Muscle of leg (tissue), 3 donors: ENCODE measurements at regions not wholly inside any gene's neighbourhood (a gene's known extent, or its start where the extent isn't known, plus 50 kb on each side); places are given as distances from the start of the nearest gene placed in this dataset.

Source experiments
- DNase-seq: peaks from one replicate; pipeline ENCODE4 v3.0.0; 2013
- H3K27ac ChIP-seq: one replicate; pipeline ENCODE4 v1.5.1; 2013; ENCODE audit warnings: mild to moderate bottlenecking, low read length, control low read depth
- H3K27me3 ChIP-seq: one replicate; pipeline ENCODE4 v1.6.1; 2013; ENCODE audit warnings: low read length; ENCODE audit not compliant: control insufficient read depth, insufficient read depth
- H3K36me3 ChIP-seq: one replicate; pipeline ENCODE4 v1.6.1; 2013; ENCODE audit warnings: low read length; ENCODE audit not compliant: control insufficient read depth, insufficient read depth
- H3K4me1 ChIP-seq: one replicate; pipeline ENCODE4 v1.6.1; 2013; ENCODE audit warnings: low read length; ENCODE audit not compliant: control insufficient read depth, insufficient read depth
- H3K4me3 ChIP-seq: one replicate; pipeline ENCODE4 v1.5.1; 2013; ENCODE audit warnings: low read length, control low read depth
- H3K9me3 ChIP-seq: replicated peaks from 2 replicates; pipeline ENCODE4 v1.6.1; 2013; ENCODE audit warnings: low read depth, low read length; ENCODE audit not compliant: control insufficient read depth
- WGBS: methylation state at CpG from one replicate; pipeline ENCODE4 v1.1.5; 2013; ENCODE audit warnings: missing lambda C conversion rate; ENCODE audit not compliant: insufficient coverage; 5-methylcytosine and 5-hydroxymethylcytosine counted together

DNA sequence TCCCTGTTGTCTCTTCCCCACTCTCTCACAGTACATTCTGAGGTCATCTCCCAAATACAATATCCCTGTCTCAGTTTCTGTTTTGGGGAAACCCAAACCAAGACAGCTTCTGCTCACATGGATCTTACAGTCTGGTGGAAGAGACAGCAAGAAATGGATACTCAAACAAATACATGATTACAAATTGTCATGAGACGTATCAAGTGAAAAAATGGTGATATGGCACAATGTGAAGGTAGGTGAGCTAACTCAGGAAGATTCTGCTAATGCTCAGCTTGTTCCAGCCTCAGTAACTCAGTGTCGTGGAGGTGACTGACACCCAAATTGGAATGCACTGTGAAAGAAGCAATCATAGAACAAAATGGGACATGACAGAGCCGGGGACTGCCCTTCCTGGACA is 68.3 kb downstream of the CHST1 start:
- DNase-seq: no peak
- H3K9me3 ChIP-seq: no peaks in the 10 kb centered on the region
- H3K4me3 ChIP-seq: no peak overlapping the region
- H3K27ac ChIP-seq: no peak overlapping the region
- 72% methylated on average over 3 of the region's 3 CpGs for WGBS
- H3K36me3 ChIP-seq: no peaks in the 10 kb centered on the region
- H3K4me1 ChIP-seq: no peaks in the 10 kb centered on the region
- H3K27me3 ChIP-seq: peaks cover 5% of the 10 kb centered on the region

GRCh38 chr11:45596571-45596970 is 68.9 kb downstream of the CHST1 start:
- H3K27me3 ChIP-seq: peaks cover 5% of the 10 kb centered on the region
- H3K4me1 ChIP-seq: no peaks in the 10 kb centered on the region
- DNase-seq: no peak
- no peak overlapping the region for H3K4me3 ChIP-seq
- no peaks in the 10 kb centered on the region for H3K9me3 ChIP-seq
- WGBS: 60% methylated on average over 4 of the region's 6 CpGs
- no peak overlapping the region for H3K27ac ChIP-seq
- H3K36me3 ChIP-seq: no peaks in the 10 kb centered on the region

DNA sequence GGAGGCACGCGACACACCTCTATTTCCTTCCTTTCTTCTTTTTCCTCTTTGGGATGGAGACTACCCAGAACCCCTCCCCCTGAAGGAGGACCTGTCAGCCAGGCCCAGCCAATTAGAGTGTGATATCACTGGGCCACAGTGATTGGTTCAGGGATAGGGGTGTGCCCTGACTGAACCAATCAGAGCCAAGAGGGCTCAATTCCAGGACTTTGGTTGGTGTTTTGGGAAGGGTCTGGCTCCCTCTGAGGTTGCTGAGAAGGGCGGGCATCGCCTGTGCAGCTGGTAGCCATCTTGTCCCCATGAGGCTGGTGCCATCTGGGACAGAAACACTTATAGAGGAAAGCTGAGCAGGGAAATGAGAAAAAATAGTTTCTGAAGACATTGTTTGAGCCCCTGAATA is 71.4 kb downstream of the CHST1 start:
- Histone ChIP-seq H3K9me3 (no peaks in the 10 kb centered on the region), H3K27me3 (peaks cover 5% of the 10 kb centered on the region), H3K4me3 (no peak overlapping the region), H3K27ac (no peak overlapping the region), H3K4me1 (peaks cover 3% of the 10 kb centered on the region), H3K36me3 (no peaks in the 10 kb centered on the region)
- 78% methylated on average over 2 of the region's 4 CpGs for WGBS
- no peak for DNase-seq

- H3K4me3 ChIP-seq: no peak overlapping the region
- no peak overlapping the region for H3K27ac ChIP-seq
- H3K36me3 ChIP-seq: no peaks in the 10 kb centered on the region
- no peaks in the 10 kb centered on the region for H3K9me3 ChIP-seq
- H3K4me1 ChIP-seq: peaks cover 3% of the 10 kb centered on the region
- peaks cover 5% of the 10 kb centered on the region for H3K27me3 ChIP-seq
- DNase-seq: no peak
- WGBS: 55% methylated on average over 5 of the region's 6 CpGs
These were observed 72.8 kb downstream of the CHST1 start for GRCh38 chr11:45592636-45593035.

GRCh38 chr11:45590743-45591142 is 74.7 kb downstream of the CHST1 start:
- Histone ChIP-seq H3K4me1 (peaks cover 3% of the 10 kb centered on the region), H3K36me3 (no peaks in the 10 kb centered on the region), H3K9me3 (no peaks in the 10 kb centered on the region), H3K4me3 (no peak overlapping the region), H3K27ac (no peak overlapping the region), H3K27me3 (peaks cover 3% of the 10 kb centered on the region)
- WGBS: no CpG with 5 or more reads among the region's 3 CpGs
- peak; percentile 11 for DNase-seq

DNA sequence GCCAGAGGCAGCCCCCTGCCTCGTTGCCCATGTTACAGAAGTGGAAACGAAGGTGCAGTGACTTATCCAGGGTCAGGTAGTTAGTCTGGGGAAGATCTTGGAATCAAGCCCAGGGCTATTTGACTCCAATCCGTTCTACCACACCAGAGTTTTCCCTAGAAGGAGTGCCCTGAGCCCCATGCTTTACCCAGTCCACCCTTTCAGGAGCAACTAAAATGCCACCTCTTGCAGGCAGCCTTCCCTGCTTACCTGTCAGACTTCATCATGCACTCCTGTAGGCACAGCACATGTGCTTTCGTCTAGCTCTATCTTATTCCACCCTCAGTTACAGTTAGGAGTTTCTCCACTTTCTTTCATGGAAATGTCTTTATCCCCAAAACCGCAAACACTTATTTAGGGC is 80.2 kb downstream of the CHST1 start:
- Histone ChIP-seq H3K27me3 (peaks cover 2% of the 10 kb centered on the region), H3K36me3 (no peaks in the 10 kb centered on the region), H3K27ac (no peak overlapping the region), H3K4me3 (no peak overlapping the region), H3K9me3 (no peaks in the 10 kb centered on the region), H3K4me1 (no peaks in the 10 kb centered on the region)
- WGBS: 29% methylated on average over 2 of the region's 5 CpGs
- DNase-seq: no peak

- H3K9me3 ChIP-seq: no peaks in the 10 kb centered on the region
- DNase-seq: no peak
- no peaks in the 10 kb centered on the region for H3K36me3 ChIP-seq
- H3K4me1 ChIP-seq: no peaks in the 10 kb centered on the region
- no peak overlapping the region for H3K4me3 ChIP-seq
- WGBS: 86% methylated on average over 10 of the region's 15 CpGs
- H3K27me3 ChIP-seq: peaks cover 2% of the 10 kb centered on the region
- no peak overlapping the region for H3K27ac ChIP-seq
These were observed 81.3 kb downstream of the CHST1 start for GRCh38 chr11:45583981-45584566.

DNA sequence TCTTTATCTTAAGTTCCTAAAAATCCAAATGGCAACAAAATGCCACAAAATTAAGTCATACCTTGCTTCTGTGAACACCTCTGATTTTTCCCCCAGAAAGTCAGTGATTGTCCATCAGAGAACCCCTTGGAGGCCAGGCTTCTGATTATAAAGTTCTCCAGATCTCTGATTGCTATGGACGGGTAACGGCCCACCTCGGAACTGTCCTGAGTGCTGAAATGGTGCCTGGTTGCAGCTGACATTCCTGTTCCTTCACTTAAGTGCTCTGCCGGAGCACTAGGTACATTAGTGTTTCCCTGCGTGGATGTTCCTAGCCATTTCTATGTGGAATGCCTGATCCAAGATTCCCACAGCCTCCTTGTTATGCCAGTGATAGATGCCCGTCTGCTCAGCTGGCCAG is 85.0 kb downstream of the CHST1 start:
- no peaks in the 10 kb centered on the region for H3K9me3 ChIP-seq
- H3K36me3 ChIP-seq: no peaks in the 10 kb centered on the region
- 7% methylated on average over 5 of the region's 6 CpGs for WGBS
- DNase-seq: peak; percentile 57
- H3K27me3 ChIP-seq: peaks cover 7% of the 10 kb centered on the region
- H3K4me1 ChIP-seq: no peaks in the 10 kb centered on the region
- no peak overlapping the region for H3K27ac ChIP-seq
- no peak overlapping the region for H3K4me3 ChIP-seq

GRCh38 chr11:45578316-45578715 is 87.1 kb downstream of the CHST1 start:
- H3K27me3 ChIP-seq: peaks cover 16% of the 10 kb centered on the region
- no peak overlapping the region for H3K4me3 ChIP-seq
- no peaks in the 10 kb centered on the region for H3K36me3 ChIP-seq
- no peak for DNase-seq
- no peak overlapping the region for H3K27ac ChIP-seq
- 100% methylated on average over 1 of the region's 3 CpGs for WGBS
- no peaks in the 10 kb centered on the region for H3K9me3 ChIP-seq
- H3K4me1 ChIP-seq: no peaks in the 10 kb centered on the region

- Histone ChIP-seq H3K27ac (no peak overlapping the region), H3K27me3 (peaks cover 16% of the 10 kb centered on the region), H3K36me3 (no peaks in the 10 kb centered on the region), H3K4me3 (no peak overlapping the region), H3K4me1 (no peaks in the 10 kb centered on the region), H3K9me3 (no peaks in the 10 kb centered on the region)
- 100% methylated on average over 1 of the region's 4 CpGs for WGBS
- DNase-seq: no peak
These were observed 87.7 kb downstream of the CHST1 start for GRCh38 chr11:45577752-45578151.
